HepG2 (cell line): ENCODE measurements at regions not wholly inside any gene's neighbourhood (a gene's known extent, or its start where the extent isn't known, plus 50 kb on each side); places are given as distances from the start of the nearest gene placed in this dataset.

Experiments used
- ATAD3A ChIP-seq: sonication (generic); formaldehyde crosslinking; IDR thresholded peaks from 2 replicates; pipeline ENCODE4 v1.4.0; 2020; ENCODE audit warnings: missing genetic modification reagents
- BRF2 ChIP-seq: sonication (generic); formaldehyde crosslinking; IDR thresholded peaks from 2 replicates; pipeline ENCODE4 v1.8.1; 2022; ENCODE audit warnings: mild to moderate bottlenecking, missing genetic modification reagents
- ETS1 ChIP-seq: sonication (generic); formaldehyde crosslinking; IDR thresholded peaks from 2 replicates; pipeline ENCODE4 v1.4.0; 2020; ENCODE audit warnings: missing genetic modification reagents
- KDM5A ChIP-seq: fragments of 200-600 bp; sonication (generic); IDR thresholded peaks from 2 replicates; pipeline ENCODE4 v1.7.0; 2018; ENCODE audit warnings: antibody characterized with exemption, mild to moderate bottlenecking, low read length, borderline replicate concordance
- NR1H2 ChIP-seq: sonication (generic); formaldehyde crosslinking; IDR thresholded peaks from 2 replicates; pipeline ENCODE4 v1.8.1; 2022; ENCODE audit warnings: low read depth, missing genetic modification reagents, borderline replicate concordance
- NR2F2 ChIP-seq: IDR thresholded peaks from 2 replicates; pipeline ENCODE4 v1.6.1; 2012; ENCODE audit warnings: low read depth, inconsistent platforms, borderline replicate concordance
- PRDM4 ChIP-seq: sonication (generic); formaldehyde crosslinking; IDR thresholded peaks from 2 replicates; pipeline ENCODE4 v1.9.0; 2021; ENCODE audit warnings: missing genetic modification reagents, borderline replicate concordance
- RXRB ChIP-seq: IDR thresholded peaks from 2 replicates; pipeline ENCODE4 v1.6.1; 2016; ENCODE audit warnings: borderline replicate concordance, missing genetic modification reagents, missing compliant biosample characterization
- TRIM24 ChIP-seq: sonication (generic); formaldehyde crosslinking; IDR thresholded peaks from 2 replicates; pipeline ENCODE4 v1.8.0; 2022; ENCODE audit warnings: mild to moderate bottlenecking, missing genetic modification reagents
- UBTF ChIP-seq: sonication (generic); formaldehyde crosslinking; IDR thresholded peaks from 2 replicates; pipeline ENCODE4 v1.4.0; 2020; ENCODE audit warnings: mild to moderate bottlenecking, missing genetic modification reagents
- ZBTB2 ChIP-seq: sonication (generic); formaldehyde crosslinking; IDR thresholded peaks from 2 replicates; pipeline ENCODE4 v1.8.0; 2022; ENCODE audit warnings: low read depth, missing genetic modification reagents
- ZBTB25 ChIP-seq: IDR thresholded peaks from 2 replicates; pipeline ENCODE4 v1.6.1; 2018; ENCODE audit warnings: missing genetic modification reagents
- ZFP36 ChIP-seq: fragments of 150-350 bp; IDR thresholded peaks from 2 replicates; pipeline ENCODE4 v1.6.1; 2018; ENCODE audit warnings: borderline replicate concordance, low read length, low read depth; ENCODE audit not compliant: partially characterized antibody
- ZNF10 ChIP-seq: sonication (generic); formaldehyde crosslinking; IDR thresholded peaks from 2 replicates; pipeline ENCODE4 v1.4.0; 2020; ENCODE audit warnings: mild to moderate bottlenecking, low read depth, missing genetic modification reagents, borderline replicate concordance
- ZNF275 ChIP-seq: sonication (generic); formaldehyde crosslinking; IDR thresholded peaks from 2 replicates; pipeline ENCODE4 v1.8.0; 2022; ENCODE audit warnings: missing genetic modification reagents, mild to moderate bottlenecking, inconsistent platforms, borderline replicate concordance
- ZNF354B ChIP-seq: sonication (generic); formaldehyde crosslinking; IDR thresholded peaks from 2 replicates; pipeline ENCODE4 v1.8.0; 2022; ENCODE audit warnings: mild to moderate bottlenecking, missing genetic modification reagents

GRCh38 chr6:4647414-4648365 is 128.5 kb upstream of the CDYL start (continued):
- TF ChIP-seq ZBTB2 = 0 out of 2 replicates have a peak, but pooled peaks have one; percentile 12
- TF ChIP-seq ATAD3A (CRISPR knock-in tag) = no peak
- TF ChIP-seq TRIM24 (CRISPR knock-in tag) = no peak
- TF ChIP-seq PRDM4 (CRISPR knock-in tag) = no peak
- TF ChIP-seq NR1H2 (CRISPR knock-in tag) = no peak
- TF ChIP-seq ETS1 (CRISPR knock-in tag) = no peak
- TF ChIP-seq NR2F2 = no peak
- TF ChIP-seq ZBTB25 = peak; percentile 80
- peak; percentile 87 for TF ChIP-seq BRF2 (CRISPR knock-in tag)
- TF ChIP-seq KDM5A = no peak
- TF ChIP-seq ZNF354B (CRISPR knock-in tag) = no peak
- TF ChIP-seq ZNF275 (CRISPR knock-in tag) = peak; percentile 81; the same call in 1 of the 2 replicates
- no peak for TF ChIP-seq ZFP36
- no peak for TF ChIP-seq ZNF10 (CRISPR knock-in tag)
- peak; percentile 66; the same call in 1 of the 2 replicates for TF ChIP-seq UBTF (CRISPR knock-in tag)
- peak; percentile 72; the same call in 1 of the 2 replicates for TF ChIP-seq RXRB (CRISPR knock-in tag)
